GM23338 (cell line): ENCODE measurements at regions not wholly inside any gene's neighbourhood (a gene's known extent, or its start where the extent isn't known, plus 50 kb on each side); places are given as distances from the start of the nearest gene placed in this dataset.

Experiments
- ATAC-seq: fragments of 200-7000 bp; cut with Tn5 transposase; 3 replicates; pipeline ENCODE4 v1.9.1; 2020
- DNase-seq: peaks from one replicate; pipeline ENCODE4 v3.0.0-alpha.2; 2015; ENCODE audit warnings: low spot score
- H2AFZ ChIP-seq: fragments of 200-600 bp; sonication (generic); 2 replicates; pipeline ENCODE4 v1.8.0; 2016; ENCODE audit warnings: antibody characterized with exemption, mild to moderate bottlenecking, moderate library complexity
- H3F3A ChIP-seq: fragments of 200-600 bp; sonication (generic); replicated peaks from 2 replicates; pipeline ENCODE4 v1.8.0; 2017; ENCODE audit warnings: antibody characterized with exemption, mixed run types, low read depth
- H3K27ac ChIP-seq: fragments of 200-600 bp; sonication (generic); 2 replicates; pipeline ENCODE4 v1.6.1; 2016; ENCODE audit warnings: low read depth
- H3K27me3 ChIP-seq: fragments of 200-600 bp; sonication (generic); 2 replicates; pipeline ENCODE4 v1.8.0; 2016; ENCODE audit warnings: mild to moderate bottlenecking, mixed run types, moderate library complexity; ENCODE audit not compliant: insufficient read depth
- H3K36me3 ChIP-seq: fragments of 200-600 bp; sonication (generic); 2 replicates; pipeline ENCODE4 v1.8.0; 2016; ENCODE audit warnings: mild to moderate bottlenecking; ENCODE audit not compliant: insufficient read depth
- H3K4me1 ChIP-seq: fragments of 200-600 bp; sonication (generic); 2 replicates; pipeline ENCODE4 v1.8.0; 2016; ENCODE audit warnings: mild to moderate bottlenecking, moderate library complexity; ENCODE audit not compliant: insufficient read depth
- H3K4me2 ChIP-seq: fragments of 200-600 bp; sonication (generic); 2 replicates; pipeline ENCODE4 v1.7.1; 2017; ENCODE audit warnings: mixed run types
- H3K4me3 ChIP-seq: fragments of 200-600 bp; sonication (generic); 2 replicates; pipeline ENCODE4 v1.6.1; 2016; ENCODE audit warnings: mixed run types
- H3K79me2 ChIP-seq: fragments of 200-600 bp; sonication (generic); replicated peaks from 2 replicates; pipeline ENCODE4 v1.8.0; 2017; ENCODE audit warnings: mild to moderate bottlenecking; ENCODE audit not compliant: insufficient read depth
- H3K9me2 ChIP-seq: fragments of 200-600 bp; sonication (generic); 2 replicates; pipeline ENCODE4 v1.8.0; 2017; ENCODE audit not compliant: insufficient read depth
- H4K20me1 ChIP-seq: fragments of 200-600 bp; sonication (generic); replicated peaks from 2 replicates; pipeline ENCODE4 v1.8.0; 2017; ENCODE audit warnings: mild to moderate bottlenecking; ENCODE audit not compliant: insufficient read depth
- H3K27ac Mint-ChIP-seq: 2 replicates; pipeline ENCODE4 v1.8.0; 2020; ENCODE audit warnings: inconsistent platforms, mild to moderate bottlenecking, moderate library complexity, mixed read lengths
- H3K27me3 Mint-ChIP-seq: 3 replicates; pipeline ENCODE4 v1.8.0; 2022; ENCODE audit warnings: low read depth, mild to moderate bottlenecking, moderate library complexity, mixed read lengths, inconsistent platforms; ENCODE audit not compliant: insufficient read depth, poor library complexity
- H3K36me3 Mint-ChIP-seq: 3 replicates; pipeline ENCODE4 v1.8.0; 2021; ENCODE audit warnings: low read depth, mild to moderate bottlenecking, inconsistent platforms, moderate library complexity, mixed read lengths
- H3K4me1 Mint-ChIP-seq: 3 replicates; pipeline ENCODE4 v1.8.0; 2020; ENCODE audit warnings: mild to moderate bottlenecking, inconsistent platforms, mixed read lengths
- H3K4me3 Mint-ChIP-seq: 3 replicates; pipeline ENCODE4 v1.8.0; 2021; ENCODE audit warnings: moderate library complexity, mild to moderate bottlenecking, inconsistent platforms, mixed read lengths
- H3K9me3 Mint-ChIP-seq: 3 replicates; pipeline ENCODE4 v1.8.0; 2020; ENCODE audit warnings: moderate library complexity, mild to moderate bottlenecking, inconsistent platforms, mixed read lengths
- CREB1 ChIP-seq: fragments of 250-450 bp; sonication (Bioruptor Pico); IDR thresholded peaks from 2 replicates; pipeline ENCODE4 v1.5.0; 2020; ENCODE audit warnings: low read depth, mild to moderate bottlenecking, moderate library complexity
- JUNB ChIP-seq: IDR thresholded peaks from one replicate; pipeline ENCODE4 v1.6.1; 2016; ENCODE audit warnings: antibody characterized with exemption; ENCODE audit not compliant: unreplicated experiment
- NANOG ChIP-seq: IDR thresholded peaks from 2 replicates; pipeline ENCODE4 v1.6.1; 2016; ENCODE audit warnings: antibody characterized with exemption, borderline replicate concordance
- POLR2AphosphoS5 ChIP-seq: IDR thresholded peaks from 2 replicates; pipeline ENCODE4 v1.6.1; 2016; ENCODE audit warnings: antibody characterized with exemption, low read depth
- STAT1 ChIP-seq: IDR thresholded peaks from one replicate; pipeline ENCODE4 v1.6.1; 2016; ENCODE audit warnings: antibody characterized with exemption; ENCODE audit not compliant: unreplicated experiment
- ZNF114 ChIP-seq: fragments of 250-450 bp; sonication (Bioruptor Pico); IDR thresholded peaks from 2 replicates; pipeline ENCODE4 v1.5.0; 2020; ENCODE audit warnings: mild to moderate bottlenecking, moderate library complexity
- ZNF331 ChIP-seq: fragments of 250-450 bp; sonication (Bioruptor Pico); IDR thresholded peaks from 2 replicates; pipeline ENCODE4 v1.5.0; 2020; ENCODE audit warnings: low read depth, mild to moderate bottlenecking, moderate library complexity
- TF ChIP-seq, protein P1 (sequence below): IDR thresholded peaks from one replicate; pipeline ENCODE4 v1.6.1; 2018; ENCODE audit warnings: antibody characterized with exemption; ENCODE audit not compliant: unreplicated experiment
- TF ChIP-seq, protein P2 (sequence below), 2 experiments: fragments of 200-600 bp in 1 of 2; sonication (generic) in 1 of 2; conservative IDR thresholded peaks; 2 replicates each; pipeline versions ENCODE4 v1.5.1 to v1.6.1; 2016 to 2017; ENCODE audit warnings: antibody characterized with exemption in 2 of 2, low read depth in 2 of 2, mild to moderate bottlenecking in 2 of 2, moderate library complexity in 1 of 2
- TF ChIP-seq, protein P3 (sequence below): fragments of 250-450 bp; sonication (Bioruptor Pico); IDR thresholded peaks from 2 replicates; pipeline ENCODE4 v1.5.0; 2020; ENCODE audit warnings: mild to moderate bottlenecking, moderate library complexity

DNA sequence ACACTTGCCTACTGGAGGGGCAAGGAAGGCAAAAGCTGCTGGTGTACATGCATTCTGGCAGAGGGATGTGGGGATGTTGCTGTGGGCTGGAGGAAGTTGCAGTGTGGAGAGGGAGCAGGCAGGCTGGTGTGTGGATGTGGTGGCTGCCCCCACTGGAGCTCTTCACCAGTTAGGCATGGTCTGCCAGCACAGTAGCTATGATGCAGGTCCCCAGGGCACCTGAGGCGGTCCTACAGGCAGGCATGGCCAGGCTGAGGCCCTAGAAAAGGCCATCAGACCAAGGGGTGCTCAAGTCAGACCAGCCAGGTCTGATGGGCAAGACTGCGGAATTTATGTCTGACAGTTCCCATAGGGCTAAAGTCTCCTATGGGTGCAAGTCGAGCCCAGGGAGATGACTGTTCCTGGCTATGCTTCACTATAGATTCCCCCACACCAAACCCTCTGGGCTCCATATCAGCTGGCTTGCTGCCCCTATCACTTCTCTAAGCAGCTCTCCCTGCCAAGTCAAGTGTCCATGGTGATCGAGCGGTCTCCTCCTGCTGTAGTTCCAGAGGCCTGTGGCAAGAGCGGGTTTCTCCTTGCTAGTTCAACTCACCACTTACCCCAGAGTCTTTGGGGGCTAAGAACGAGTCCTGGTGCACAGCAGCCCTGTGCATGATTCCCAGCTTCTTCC, 473.1 kb downstream of the TDRD3 start (continued):
- TF ChIP-seq, protein P1, sequence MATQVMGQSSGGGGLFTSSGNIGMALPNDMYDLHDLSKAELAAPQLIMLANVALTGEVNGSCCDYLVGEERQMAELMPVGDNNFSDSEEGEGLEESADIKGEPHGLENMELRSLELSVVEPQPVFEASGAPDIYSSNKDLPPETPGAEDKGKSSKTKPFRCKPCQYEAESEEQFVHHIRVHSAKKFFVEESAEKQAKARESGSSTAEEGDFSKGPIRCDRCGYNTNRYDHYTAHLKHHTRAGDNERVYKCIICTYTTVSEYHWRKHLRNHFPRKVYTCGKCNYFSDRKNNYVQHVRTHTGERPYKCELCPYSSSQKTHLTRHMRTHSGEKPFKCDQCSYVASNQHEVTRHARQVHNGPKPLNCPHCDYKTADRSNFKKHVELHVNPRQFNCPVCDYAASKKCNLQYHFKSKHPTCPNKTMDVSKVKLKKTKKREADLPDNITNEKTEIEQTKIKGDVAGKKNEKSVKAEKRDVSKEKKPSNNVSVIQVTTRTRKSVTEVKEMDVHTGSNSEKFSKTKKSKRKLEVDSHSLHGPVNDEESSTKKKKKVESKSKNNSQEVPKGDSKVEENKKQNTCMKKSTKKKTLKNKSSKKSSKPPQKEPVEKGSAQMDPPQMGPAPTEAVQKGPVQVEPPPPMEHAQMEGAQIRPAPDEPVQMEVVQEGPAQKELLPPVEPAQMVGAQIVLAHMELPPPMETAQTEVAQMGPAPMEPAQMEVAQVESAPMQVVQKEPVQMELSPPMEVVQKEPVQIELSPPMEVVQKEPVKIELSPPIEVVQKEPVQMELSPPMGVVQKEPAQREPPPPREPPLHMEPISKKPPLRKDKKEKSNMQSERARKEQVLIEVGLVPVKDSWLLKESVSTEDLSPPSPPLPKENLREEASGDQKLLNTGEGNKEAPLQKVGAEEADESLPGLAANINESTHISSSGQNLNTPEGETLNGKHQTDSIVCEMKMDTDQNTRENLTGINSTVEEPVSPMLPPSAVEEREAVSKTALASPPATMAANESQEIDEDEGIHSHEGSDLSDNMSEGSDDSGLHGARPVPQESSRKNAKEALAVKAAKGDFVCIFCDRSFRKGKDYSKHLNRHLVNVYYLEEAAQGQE = no peak
- TF ChIP-seq JUNB (no peak), NANOG (no peak)

DNA sequence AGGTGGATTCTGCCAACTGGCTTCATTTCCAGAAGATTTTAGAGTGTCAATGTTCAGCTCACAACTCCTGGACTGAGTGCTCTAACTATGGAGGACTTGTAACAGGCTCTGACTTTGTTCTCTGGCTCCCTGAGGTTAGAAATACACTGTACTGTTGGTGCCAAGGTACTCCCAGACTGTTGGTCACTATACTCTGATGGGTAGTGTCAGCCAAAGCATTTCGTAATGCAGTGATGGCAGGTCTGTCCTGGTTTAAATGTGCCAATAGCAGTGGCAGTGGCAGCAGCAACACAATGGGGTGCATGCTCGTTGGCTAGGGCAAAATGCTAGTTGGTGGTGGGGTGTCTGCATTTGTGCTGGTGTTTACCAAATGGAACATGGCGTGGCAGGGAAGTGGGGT, 472.2 kb downstream of the TDRD3 start:
- H3K79me2 ChIP-seq = no peaks in the 10 kb centered on the region
- ATAC-seq = no peak
- DNase-seq = no peak
- Mint-ChIP-seq H3K9me3 (peaks cover 13% of the 10 kb centered on the region; the same call in 2 of the 3 replicates), H3K4me3 (no peak overlapping the region), H3K36me3 (peaks cover 4% of the 10 kb centered on the region; the same call in 1 of the 3 replicates), H3K27me3 (peaks cover 3% of the 10 kb centered on the region), H3K27ac (no peak overlapping the region), H3K4me1 (peaks cover 6% of the 10 kb centered on the region; the same call in 2 of the 3 replicates)
- H3K36me3 ChIP-seq = no peaks in the 10 kb centered on the region
- H3K9me2 ChIP-seq = peaks cover 3% of the 10 kb centered on the region; the same call in 1 of the 2 replicates
- H3K27ac ChIP-seq = no peak overlapping the region
- H4K20me1 ChIP-seq = no peaks in the 10 kb centered on the region
- no peak overlapping the region for H3K4me3 ChIP-seq
- no peak overlapping the region for H2AFZ ChIP-seq
- H3K27me3 ChIP-seq = no peaks in the 10 kb centered on the region
- H3K4me2 ChIP-seq = no peak overlapping the region
- H3K4me1 ChIP-seq = peaks cover 8% of the 10 kb centered on the region; the same call in 1 of the 2 replicates
- no peaks in the 10 kb centered on the region for H3F3A ChIP-seq
- TF ChIP-seq STAT1 = no peak
- TF ChIP-seq, protein P2, sequence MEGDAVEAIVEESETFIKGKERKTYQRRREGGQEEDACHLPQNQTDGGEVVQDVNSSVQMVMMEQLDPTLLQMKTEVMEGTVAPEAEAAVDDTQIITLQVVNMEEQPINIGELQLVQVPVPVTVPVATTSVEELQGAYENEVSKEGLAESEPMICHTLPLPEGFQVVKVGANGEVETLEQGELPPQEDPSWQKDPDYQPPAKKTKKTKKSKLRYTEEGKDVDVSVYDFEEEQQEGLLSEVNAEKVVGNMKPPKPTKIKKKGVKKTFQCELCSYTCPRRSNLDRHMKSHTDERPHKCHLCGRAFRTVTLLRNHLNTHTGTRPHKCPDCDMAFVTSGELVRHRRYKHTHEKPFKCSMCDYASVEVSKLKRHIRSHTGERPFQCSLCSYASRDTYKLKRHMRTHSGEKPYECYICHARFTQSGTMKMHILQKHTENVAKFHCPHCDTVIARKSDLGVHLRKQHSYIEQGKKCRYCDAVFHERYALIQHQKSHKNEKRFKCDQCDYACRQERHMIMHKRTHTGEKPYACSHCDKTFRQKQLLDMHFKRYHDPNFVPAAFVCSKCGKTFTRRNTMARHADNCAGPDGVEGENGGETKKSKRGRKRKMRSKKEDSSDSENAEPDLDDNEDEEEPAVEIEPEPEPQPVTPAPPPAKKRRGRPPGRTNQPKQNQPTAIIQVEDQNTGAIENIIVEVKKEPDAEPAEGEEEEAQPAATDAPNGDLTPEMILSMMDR (conservative IDR thresholded peaks at IDR 0.05; ENCODE audit: low read depth in 2 of 2) = no peak
- no peak for TF ChIP-seq CREB1 (CRISPR knock-in tag)
- TF ChIP-seq, protein P3, sequence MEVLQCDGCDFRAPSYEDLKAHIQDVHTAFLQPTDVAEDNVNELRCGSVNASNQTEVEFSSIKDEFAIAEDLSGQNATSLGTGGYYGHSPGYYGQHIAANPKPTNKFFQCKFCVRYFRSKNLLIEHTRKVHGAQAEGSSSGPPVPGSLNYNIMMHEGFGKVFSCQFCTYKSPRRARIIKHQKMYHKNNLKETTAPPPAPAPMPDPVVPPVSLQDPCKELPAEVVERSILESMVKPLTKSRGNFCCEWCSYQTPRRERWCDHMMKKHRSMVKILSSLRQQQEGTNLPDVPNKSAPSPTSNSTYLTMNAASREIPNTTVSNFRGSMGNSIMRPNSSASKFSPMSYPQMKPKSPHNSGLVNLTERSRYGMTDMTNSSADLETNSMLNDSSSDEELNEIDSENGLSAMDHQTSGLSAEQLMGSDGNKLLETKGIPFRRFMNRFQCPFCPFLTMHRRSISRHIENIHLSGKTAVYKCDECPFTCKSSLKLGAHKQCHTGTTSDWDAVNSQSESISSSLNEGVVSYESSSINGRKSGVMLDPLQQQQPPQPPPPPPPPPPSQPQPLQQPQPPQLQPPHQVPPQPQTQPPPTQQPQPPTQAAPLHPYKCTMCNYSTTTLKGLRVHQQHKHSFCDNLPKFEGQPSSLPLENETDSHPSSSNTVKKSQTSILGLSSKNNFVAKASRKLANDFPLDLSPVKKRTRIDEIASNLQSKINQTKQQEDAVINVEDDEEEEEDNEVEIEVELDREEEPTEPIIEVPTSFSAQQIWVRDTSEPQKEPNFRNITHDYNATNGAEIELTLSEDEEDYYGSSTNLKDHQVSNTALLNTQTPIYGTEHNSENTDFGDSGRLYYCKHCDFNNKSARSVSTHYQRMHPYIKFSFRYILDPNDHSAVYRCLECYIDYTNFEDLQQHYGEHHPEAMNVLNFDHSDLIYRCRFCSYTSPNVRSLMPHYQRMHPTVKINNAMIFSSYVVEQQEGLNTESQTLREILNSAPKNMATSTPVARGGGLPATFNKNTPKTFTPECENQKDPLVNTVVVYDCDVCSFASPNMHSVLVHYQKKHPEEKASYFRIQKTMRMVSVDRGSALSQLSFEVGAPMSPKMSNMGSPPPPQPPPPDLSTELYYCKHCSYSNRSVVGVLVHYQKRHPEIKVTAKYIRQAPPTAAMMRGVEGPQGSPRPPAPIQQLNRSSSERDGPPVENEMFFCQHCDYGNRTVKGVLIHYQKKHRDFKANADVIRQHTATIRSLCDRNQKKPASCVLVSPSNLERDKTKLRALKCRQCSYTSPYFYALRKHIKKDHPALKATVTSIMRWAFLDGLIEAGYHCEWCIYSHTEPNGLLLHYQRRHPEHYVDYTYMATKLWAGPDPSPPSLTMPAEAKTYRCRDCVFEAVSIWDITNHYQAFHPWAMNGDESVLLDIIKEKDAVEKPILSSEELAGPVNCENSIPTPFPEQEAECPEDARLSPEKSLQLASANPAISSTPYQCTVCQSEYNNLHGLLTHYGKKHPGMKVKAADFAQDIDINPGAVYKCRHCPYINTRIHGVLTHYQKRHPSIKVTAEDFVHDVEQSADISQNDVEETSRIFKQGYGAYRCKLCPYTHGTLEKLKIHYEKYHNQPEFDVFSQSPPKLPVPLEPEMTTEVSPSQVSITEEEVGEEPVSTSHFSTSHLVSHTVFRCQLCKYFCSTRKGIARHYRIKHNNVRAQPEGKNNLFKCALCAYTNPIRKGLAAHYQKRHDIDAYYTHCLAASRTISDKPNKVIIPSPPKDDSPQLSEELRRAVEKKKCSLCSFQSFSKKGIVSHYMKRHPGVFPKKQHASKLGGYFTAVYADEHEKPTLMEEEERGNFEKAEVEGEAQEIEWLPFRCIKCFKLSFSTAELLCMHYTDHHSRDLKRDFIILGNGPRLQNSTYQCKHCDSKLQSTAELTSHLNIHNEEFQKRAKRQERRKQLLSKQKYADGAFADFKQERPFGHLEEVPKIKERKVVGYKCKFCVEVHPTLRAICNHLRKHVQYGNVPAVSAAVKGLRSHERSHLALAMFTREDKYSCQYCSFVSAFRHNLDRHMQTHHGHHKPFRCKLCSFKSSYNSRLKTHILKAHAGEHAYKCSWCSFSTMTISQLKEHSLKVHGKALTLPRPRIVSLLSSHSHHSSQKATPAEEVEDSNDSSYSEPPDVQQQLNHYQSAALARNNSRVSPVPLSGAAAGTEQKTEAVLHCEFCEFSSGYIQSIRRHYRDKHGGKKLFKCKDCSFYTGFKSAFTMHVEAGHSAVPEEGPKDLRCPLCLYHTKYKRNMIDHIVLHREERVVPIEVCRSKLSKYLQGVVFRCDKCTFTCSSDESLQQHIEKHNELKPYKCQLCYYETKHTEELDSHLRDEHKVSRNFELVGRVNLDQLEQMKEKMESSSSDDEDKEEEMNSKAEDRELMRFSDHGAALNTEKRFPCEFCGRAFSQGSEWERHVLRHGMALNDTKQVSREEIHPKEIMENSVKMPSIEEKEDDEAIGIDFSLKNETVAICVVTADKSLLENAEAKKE = no peak
- no peak for TF ChIP-seq ZNF114 (CRISPR knock-in tag)
- TF ChIP-seq ZNF331 = no peak
- no peak for TF ChIP-seq NANOG
- TF ChIP-seq POLR2AphosphoS5 = no peak
- TF ChIP-seq JUNB = no peak
